A673 (cell line): ENCODE measurements at regions not wholly inside any gene's neighbourhood (a gene's known extent, or its start where the extent isn't known, plus 50 kb on each side); places are given as distances from the start of the nearest gene placed in this dataset.

ENCODE experiments used
- BruUV-seq: library from RNA; stranded (reverse); fragments of 400-500 nt; replicated peaks from 2 replicates; lab custom pipeline; 2021; lab: Mats Ljungman, UMichigan
- CTCF ChIA-PET: fragments of 300-600 bp; sonication (Branson Sonifier 250); formaldehyde crosslinking; loops from one replicate; lab custom pipeline; 2022; ENCODE audit warnings: antibody characterized with exemption; lab: Charles Lee
- POLR2A ChIA-PET: fragments of 300-600 bp; sonication (Branson Sonifier 250); formaldehyde crosslinking; loops from one replicate; lab custom pipeline; 2022; ENCODE audit warnings: antibody characterized with exemption; ENCODE audit not compliant: low non-redundant PET; lab: Charles Lee
- DNase-seq: peaks from one replicate; pipeline ENCODE4 v3.0.0-alpha.2; 2015; ENCODE audit warnings: low spot score
- H3K27ac ChIP-seq: fragments of 200-600 bp; sonication (generic); 2 replicates; pipeline ENCODE4 v1.5.1; 2016; ENCODE audit warnings: mixed run types, low read depth, mild to moderate bottlenecking, mixed read lengths, antibody characterized with exemption, low read length; ENCODE audit not compliant: poor library complexity, severe bottlenecking
- H3K27me3 ChIP-seq: fragments of 200-600 bp; sonication (generic); replicated peaks from 2 replicates; pipeline ENCODE4 v1.6.1; 2017; ENCODE audit warnings: mixed run types, low read depth, mild to moderate bottlenecking, mixed read lengths, antibody characterized with exemption, low read length; ENCODE audit not compliant: insufficient read depth, poor library complexity
- H3K36me3 ChIP-seq: fragments of 200-600 bp; sonication (generic); 2 replicates; pipeline ENCODE4 v1.6.1; 2016; ENCODE audit warnings: mixed run types, mild to moderate bottlenecking, mixed read lengths, antibody characterized with exemption, low read length; ENCODE audit not compliant: insufficient read depth, poor library complexity, severe bottlenecking
- H3K4me1 ChIP-seq: fragments of 200-600 bp; sonication (generic); 2 replicates; pipeline ENCODE4 v1.6.1; 2017; ENCODE audit warnings: mixed run types, mild to moderate bottlenecking, mixed read lengths, antibody characterized with exemption, low read length; ENCODE audit not compliant: insufficient read depth, poor library complexity, severe bottlenecking
- H3K4me3 ChIP-seq: fragments of 200-600 bp; sonication (generic); 2 replicates; pipeline ENCODE4 v1.5.1; 2016; ENCODE audit warnings: low read depth, mixed run types, mild to moderate bottlenecking, mixed read lengths, low read length; ENCODE audit not compliant: poor library complexity, severe bottlenecking
- H3K9me3 ChIP-seq: fragments of 200-600 bp; sonication (generic); 2 replicates; pipeline ENCODE4 v1.6.1; 2016; ENCODE audit warnings: mixed run types, low read depth, mild to moderate bottlenecking, mixed read lengths, antibody characterized with exemption, low read length; ENCODE audit not compliant: poor library complexity, severe bottlenecking
- CTCF ChIP-seq: fragments of 300-800, 200-600 bp; sonication (generic); conservative IDR thresholded peaks from 2 replicates; pipeline ENCODE4 v1.5.1; 2017; ENCODE audit warnings: low read depth, mild to moderate bottlenecking, antibody characterized with exemption, low read length, moderate library complexity, mixed read lengths
- EZH2 ChIP-seq: fragments of 200-600 bp; sonication (generic); IDR thresholded peaks from 2 replicates; pipeline ENCODE4 v1.6.1; 2017; ENCODE audit warnings: borderline replicate concordance, low read depth, mild to moderate bottlenecking, mixed read lengths, antibody characterized with exemption, low read length; ENCODE audit not compliant: poor library complexity, severe bottlenecking
- intact Hi-C: fragments of 100-400 bp; cut with micrococcal nuclease; formaldehyde crosslinking; loops from one replicate; pipeline ENCODE4 v1.10.0; 2022; ENCODE audit not compliant: unreplicated experiment

GRCh38 chr12:23008623-23009022 is 383.7 kb downstream of the ETNK1 start:
- TF ChIP-seq CTCF = no peak
- no peak for TF ChIP-seq EZH2
- POLR2A ChIA-PET = no interaction called here
- Histone ChIP-seq H3K4me1 (no peaks in the 10 kb centered on the region), H3K9me3 (no peaks in the 10 kb centered on the region), H3K4me3 (no peak overlapping the region), H3K36me3 (no peaks in the 10 kb centered on the region), H3K27me3 (peaks cover 11% of the 10 kb centered on the region), H3K27ac (no peak overlapping the region)
- intact Hi-C loops = no loop called here
- CTCF ChIA-PET = no interaction called here
- BruUV-seq = no TSS peak
- DNase-seq = no peak

- no TSS peak for BruUV-seq
- Histone ChIP-seq H3K9me3 (no peaks in the 10 kb centered on the region), H3K27me3 (peaks cover 6% of the 10 kb centered on the region), H3K36me3 (no peaks in the 10 kb centered on the region), H3K27ac (no peak overlapping the region), H3K4me3 (no peak overlapping the region), H3K4me1 (no peaks in the 10 kb centered on the region)
- intact Hi-C loops = no loop called here
- POLR2A ChIA-PET = no interaction called here
- CTCF ChIA-PET = no interaction called here
- DNase-seq = no peak
- TF ChIP-seq EZH2 = no peak
- 0 out of 2 replicates have a peak, but pooled peaks have one; percentile 13 for TF ChIP-seq CTCF
Measured at GRCh38 chr12:23014749-23015148, 389.8 kb downstream of the ETNK1 start.

- ChIA-PET POLR2A (no interaction called here), CTCF (no interaction called here)
- no peak overlapping the region for H3K27ac ChIP-seq
- intact Hi-C loops = no loop called here
- no peaks in the 10 kb centered on the region for H3K9me3 ChIP-seq
- no peak overlapping the region for H3K4me3 ChIP-seq
- DNase-seq = no peak
- no peaks in the 10 kb centered on the region for H3K4me1 ChIP-seq
- no TSS peak for BruUV-seq
- no peak for TF ChIP-seq EZH2
- no peak for TF ChIP-seq CTCF
- no peaks in the 10 kb centered on the region for H3K36me3 ChIP-seq
- H3K27me3 ChIP-seq = peaks cover 6% of the 10 kb centered on the region
Measured at GRCh38 chr12:23025372-23026016, 400.5 kb downstream of the ETNK1 start.
